ENCODE measurements at regions not wholly inside any gene's neighbourhood (a gene's known extent, or its start where the extent isn't known, plus 50 kb on each side); places are given as distances from the start of the nearest gene placed in this dataset.

DNA sequence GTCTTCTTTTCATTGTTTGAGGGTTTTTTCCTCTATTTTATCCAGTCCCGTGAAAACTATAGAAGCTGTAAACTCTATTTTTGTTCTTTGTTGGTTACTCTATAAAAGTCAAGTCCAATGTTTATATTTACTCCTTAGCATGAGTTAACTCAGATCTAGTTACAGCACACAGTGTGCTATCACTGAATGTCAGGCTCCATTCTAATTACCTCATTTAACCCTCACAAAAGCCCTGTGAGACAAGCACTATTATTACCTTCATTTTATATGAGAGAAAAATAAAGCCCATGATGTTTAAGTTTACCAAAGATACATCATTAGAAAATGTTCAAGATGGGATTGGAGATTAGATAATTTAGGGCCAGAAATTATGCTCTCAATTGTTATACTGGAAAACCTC, 251.4 kb upstream of the SNX7 start:
- TF ChIP-seq, protein P1, sequence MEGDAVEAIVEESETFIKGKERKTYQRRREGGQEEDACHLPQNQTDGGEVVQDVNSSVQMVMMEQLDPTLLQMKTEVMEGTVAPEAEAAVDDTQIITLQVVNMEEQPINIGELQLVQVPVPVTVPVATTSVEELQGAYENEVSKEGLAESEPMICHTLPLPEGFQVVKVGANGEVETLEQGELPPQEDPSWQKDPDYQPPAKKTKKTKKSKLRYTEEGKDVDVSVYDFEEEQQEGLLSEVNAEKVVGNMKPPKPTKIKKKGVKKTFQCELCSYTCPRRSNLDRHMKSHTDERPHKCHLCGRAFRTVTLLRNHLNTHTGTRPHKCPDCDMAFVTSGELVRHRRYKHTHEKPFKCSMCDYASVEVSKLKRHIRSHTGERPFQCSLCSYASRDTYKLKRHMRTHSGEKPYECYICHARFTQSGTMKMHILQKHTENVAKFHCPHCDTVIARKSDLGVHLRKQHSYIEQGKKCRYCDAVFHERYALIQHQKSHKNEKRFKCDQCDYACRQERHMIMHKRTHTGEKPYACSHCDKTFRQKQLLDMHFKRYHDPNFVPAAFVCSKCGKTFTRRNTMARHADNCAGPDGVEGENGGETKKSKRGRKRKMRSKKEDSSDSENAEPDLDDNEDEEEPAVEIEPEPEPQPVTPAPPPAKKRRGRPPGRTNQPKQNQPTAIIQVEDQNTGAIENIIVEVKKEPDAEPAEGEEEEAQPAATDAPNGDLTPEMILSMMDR (IDR thresholded peaks at IDR 0.05; ENCODE audit: low read depth, low read length), result no peak
- no peak for DNase-seq (ENCODE audit: extremely low read depth, low read depth)

DNA sequence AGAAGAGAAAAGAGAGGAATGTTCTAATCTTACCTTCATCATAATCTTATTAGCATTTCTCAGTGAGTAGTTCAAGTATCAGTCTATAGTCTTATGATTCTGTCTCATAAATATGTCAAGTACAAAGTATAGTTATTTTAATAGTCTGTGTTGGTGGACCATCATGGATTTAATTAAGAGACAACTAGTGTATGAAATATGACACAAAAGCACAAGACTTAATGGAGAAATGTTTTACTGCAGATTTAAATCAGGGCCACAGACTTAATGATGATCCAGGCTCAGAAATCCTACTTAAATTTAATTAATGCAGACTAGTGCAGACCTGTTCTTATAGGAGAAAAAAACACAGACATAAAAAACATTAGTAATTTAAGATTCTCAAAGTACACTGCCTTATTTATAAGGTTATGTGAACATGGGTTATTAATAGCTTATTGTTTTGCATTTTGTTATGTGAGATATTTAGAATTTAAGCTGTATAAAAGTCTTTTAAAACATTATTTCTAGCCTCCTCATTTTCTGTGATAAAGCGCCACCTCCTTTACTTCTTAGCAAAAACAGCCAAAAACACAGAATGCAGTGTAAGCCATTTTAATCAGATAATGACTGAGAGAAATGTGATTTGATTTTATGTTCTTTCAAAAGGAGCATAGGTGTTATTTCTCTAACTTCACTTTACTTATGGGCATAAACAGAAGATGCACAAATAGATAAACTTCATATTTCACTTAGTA, 255.0 kb upstream of the SNX7 start:
- no peak for DNase-seq (ENCODE audit: extremely low read depth, low read depth)
- TF ChIP-seq, protein P1 (IDR thresholded peaks at IDR 0.05; ENCODE audit: low read depth, low read length), result no peak

DNA sequence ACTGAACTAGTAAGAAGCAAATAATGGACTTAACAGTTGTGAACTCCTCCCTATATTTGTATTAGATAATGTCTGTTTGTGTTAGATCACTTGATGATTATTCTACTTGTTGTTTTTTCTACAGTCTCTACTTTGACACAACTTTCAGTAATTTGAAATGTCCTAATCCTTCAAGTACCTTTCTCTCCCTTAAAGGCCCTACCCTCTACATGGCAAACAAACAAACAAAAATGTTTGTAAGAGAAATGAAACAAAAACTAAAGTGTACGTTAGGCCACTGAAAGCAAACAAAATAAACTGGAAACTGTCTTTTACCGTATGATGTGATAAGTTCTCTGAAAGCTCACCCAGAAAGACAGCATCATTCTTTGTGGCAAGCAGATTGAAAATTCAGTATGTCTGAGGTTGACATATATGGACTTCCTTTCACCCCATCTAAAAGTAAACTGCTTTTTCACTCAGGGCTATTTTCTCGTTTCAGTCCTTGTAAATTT, 255.9 kb upstream of the SNX7 start:
- no peak for DNase-seq (ENCODE audit: extremely low read depth, low read depth)
- TF ChIP-seq, protein P1 (IDR thresholded peaks at IDR 0.05; ENCODE audit: low read depth, low read length), result no peak

DNA sequence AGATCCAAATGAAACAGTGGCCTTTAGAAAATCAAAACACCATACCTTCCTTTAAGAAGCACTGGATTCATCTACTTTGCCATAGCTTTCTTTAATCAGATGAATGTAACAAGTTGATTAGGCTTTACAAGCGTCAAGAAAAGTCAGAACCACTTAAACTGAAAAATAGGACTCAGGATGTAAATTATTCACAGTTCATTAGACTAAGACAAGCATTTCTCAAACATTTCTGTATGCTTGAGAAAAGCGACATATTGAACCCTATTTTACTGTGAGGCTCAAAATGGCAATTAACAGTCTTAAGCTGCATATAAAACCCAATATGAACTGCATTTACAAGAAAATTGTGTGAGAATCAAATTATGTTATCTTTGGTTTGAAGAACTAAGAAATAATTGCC, 256.7 kb upstream of the SNX7 start:
- no peak for DNase-seq (ENCODE audit: extremely low read depth, low read depth)
- TF ChIP-seq, protein P1 (IDR thresholded peaks at IDR 0.05; ENCODE audit: low read depth, low read length), result no peak

DNA sequence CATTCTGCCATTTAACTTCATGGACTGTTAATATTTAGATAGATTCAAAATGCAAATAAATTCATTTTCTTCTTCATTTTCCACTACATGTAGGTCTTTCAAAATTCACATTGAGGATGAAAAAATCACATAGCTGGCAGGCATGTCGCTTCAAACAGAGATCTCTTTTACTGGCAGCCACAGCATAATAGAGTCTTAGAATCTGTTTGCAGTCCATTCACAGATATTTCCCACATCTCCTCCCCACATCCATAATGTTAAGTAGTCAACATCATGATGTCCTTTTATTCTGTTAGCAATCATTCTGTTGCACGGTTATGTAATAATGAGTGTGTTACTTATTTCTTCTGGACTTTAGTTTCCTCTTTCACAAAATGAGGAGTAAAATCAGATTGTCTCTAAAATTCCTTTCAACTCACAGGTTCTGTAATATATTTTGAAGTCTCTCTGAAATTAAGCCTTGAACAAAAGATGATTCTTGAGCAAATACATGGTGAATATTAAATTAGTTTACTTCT, 257.5 kb upstream of the SNX7 start:
- DNase-seq (ENCODE audit: extremely low read depth, low read depth), result no peak
- TF ChIP-seq, protein P1 (IDR thresholded peaks at IDR 0.05; ENCODE audit: low read depth, low read length), result no peak

DNA sequence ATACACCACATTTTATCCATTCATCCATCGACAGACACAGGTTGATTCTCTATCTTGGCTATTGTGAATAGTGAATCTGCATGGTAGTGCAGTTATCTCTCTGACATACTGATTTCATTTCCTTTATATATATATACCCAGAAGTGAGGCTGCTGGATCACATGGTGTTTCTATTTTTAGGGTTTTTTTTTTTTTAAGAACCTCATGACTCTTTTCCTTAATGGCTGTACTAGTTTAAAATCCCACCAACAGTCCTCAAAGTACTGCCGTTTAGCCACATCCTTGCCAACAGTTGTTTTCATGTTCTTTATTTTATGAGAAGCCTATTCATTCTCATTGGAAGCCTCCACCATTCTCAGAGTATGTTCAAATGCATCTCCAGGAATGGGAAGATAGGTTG, 258.7 kb upstream of the SNX7 start:
- no peak for DNase-seq (ENCODE audit: extremely low read depth, low read depth)
- TF ChIP-seq, protein P1 (IDR thresholded peaks at IDR 0.05; ENCODE audit: low read depth, low read length), result no peak

DNA sequence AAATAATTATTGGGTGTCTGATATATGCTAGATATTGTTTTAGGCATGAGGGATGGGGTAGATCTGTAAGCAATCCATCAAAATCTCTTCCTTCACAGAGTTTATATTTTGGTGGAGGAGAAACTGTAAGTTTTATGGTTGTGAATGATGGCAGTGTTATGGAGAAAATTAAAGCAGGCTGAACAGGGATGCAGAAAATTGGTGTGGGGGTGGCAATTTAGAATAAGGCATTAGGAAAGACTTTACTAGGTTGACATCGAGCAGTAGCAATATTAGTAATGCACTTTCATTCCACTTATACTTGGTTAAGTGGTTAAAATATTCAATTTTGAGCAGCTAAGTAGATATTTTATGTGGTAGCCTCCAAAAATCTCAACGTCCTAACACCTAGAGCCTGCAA, 261.1 kb upstream of the SNX7 start:
- TF ChIP-seq, protein P1 (IDR thresholded peaks at IDR 0.05; ENCODE audit: low read depth, low read length), result no peak
- no peak for DNase-seq (ENCODE audit: extremely low read depth, low read depth)
